SK-N-MC (cell line): ENCODE measurements at regions not wholly inside any gene's neighbourhood (a gene's known extent, or its start where the extent isn't known, plus 50 kb on each side); places are given as distances from the start of the nearest gene placed in this dataset.

Experiments used
- EZH2 ChIP-seq: fragments of 200-600 bp; sonication (generic); IDR thresholded peaks from one replicate; pipeline ENCODE4 v1.6.1; 2017; ENCODE audit warnings: antibody characterized with exemption
- FOXP2 ChIP-seq: optimal IDR thresholded peaks from 2 replicates; pipeline ENCODE3; 2011; ENCODE audit warnings: mild to moderate bottlenecking, moderate library complexity; ENCODE audit not compliant: insufficient read depth; ENCODE audit errors: extremely low read length, control extremely low read depth
- POLR2AphosphoS5 ChIP-seq: IDR thresholded peaks from 2 replicates; pipeline ENCODE4 v1.6.1; 2012; ENCODE audit warnings: mild to moderate bottlenecking, low read depth, low read length, borderline replicate concordance

GRCh38 chr13:46994492-46994891, 97.6 kb upstream of the HTR2A start:
- TF ChIP-seq POLR2AphosphoS5, result no peak
- TF ChIP-seq EZH2, result no peak
- no peak for TF ChIP-seq FOXP2
